IPS-20b (cell line): ENCODE measurements at regions not wholly inside any gene's neighbourhood (a gene's known extent, or its start where the extent isn't known, plus 50 kb on each side); places are given as distances from the start of the nearest gene placed in this dataset.

ENCODE experiments used
- H3K27ac ChIP-seq: one replicate; pipeline ENCODE4 v1.5.1; 2013; ENCODE audit warnings: low read length
- H3K27me3 ChIP-seq: 2 replicates; pipeline ENCODE4 v1.6.1; 2013; ENCODE audit warnings: mild to moderate bottlenecking, low read length, inconsistent platforms; ENCODE audit not compliant: insufficient read depth
- H3K36me3 ChIP-seq: 2 replicates; pipeline ENCODE4 v1.6.1; 2013; ENCODE audit warnings: low read depth, mild to moderate bottlenecking, inconsistent platforms, low read length, moderate library complexity; ENCODE audit not compliant: insufficient read depth
- H3K4me1 ChIP-seq: 2 replicates; pipeline ENCODE4 v1.6.1; 2013; ENCODE audit warnings: mild to moderate bottlenecking, control low read depth, inconsistent platforms, low read length, moderate library complexity; ENCODE audit not compliant: insufficient read depth
- H3K4me3 ChIP-seq: 2 replicates; pipeline ENCODE4 v1.5.1; 2013; ENCODE audit warnings: mild to moderate bottlenecking, low read length, inconsistent platforms
- H3K9ac ChIP-seq: 2 replicates; pipeline ENCODE4 v1.6.1; 2013; ENCODE audit warnings: low read depth, mild to moderate bottlenecking, inconsistent platforms, low read length, moderate library complexity
- H3K9me3 ChIP-seq: 2 replicates; pipeline ENCODE4 v1.6.1; 2013; ENCODE audit warnings: mild to moderate bottlenecking, low read depth, low read length, inconsistent platforms; ENCODE audit not compliant: insufficient read depth

DNA sequence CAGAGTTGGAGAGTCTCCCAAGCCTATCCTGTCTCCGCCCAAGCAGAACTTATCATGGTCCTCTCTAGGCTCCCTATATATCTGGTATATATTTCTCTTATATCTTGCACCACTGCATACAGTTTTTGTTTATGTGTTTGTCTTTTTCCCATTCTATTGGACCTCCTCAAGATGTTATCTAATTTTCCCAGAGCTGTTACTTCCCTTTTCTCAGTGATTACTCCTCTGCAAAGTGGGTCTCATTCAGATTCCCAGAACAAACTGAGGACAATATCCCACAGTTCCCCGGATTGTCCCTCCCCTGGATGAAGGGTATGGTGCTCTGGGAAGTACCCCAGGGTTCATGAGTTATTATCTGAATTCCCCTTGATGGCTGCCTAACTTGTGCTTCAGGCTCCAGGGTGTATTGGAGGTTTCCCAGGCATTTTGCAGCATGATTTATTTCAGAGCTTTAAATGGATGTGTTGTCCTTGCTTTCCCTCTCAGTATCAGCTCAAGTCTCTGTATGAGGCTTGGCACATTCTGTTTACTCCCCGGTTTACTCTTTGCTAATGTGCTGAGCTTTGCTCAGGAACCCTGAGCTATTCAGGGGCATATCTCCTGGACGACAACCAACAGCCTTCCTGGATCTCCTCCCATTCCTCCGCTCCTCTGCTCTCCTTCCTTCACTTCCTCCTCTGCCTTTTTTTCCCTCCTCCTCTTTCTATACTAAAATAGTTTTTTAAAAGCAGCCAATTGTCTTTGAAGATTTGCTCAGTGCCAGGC lies 329.3 kb downstream of the SPRY2 start:
- H3K9me3 ChIP-seq = no peaks in the 10 kb centered on the region
- H3K4me1 ChIP-seq = no peaks in the 10 kb centered on the region
- no peak overlapping the region for H3K4me3 ChIP-seq
- no peak overlapping the region for H3K9ac ChIP-seq
- H3K27ac ChIP-seq = no peak overlapping the region
- H3K36me3 ChIP-seq = no peaks in the 10 kb centered on the region
- H3K27me3 ChIP-seq = no peaks in the 10 kb centered on the region

DNA sequence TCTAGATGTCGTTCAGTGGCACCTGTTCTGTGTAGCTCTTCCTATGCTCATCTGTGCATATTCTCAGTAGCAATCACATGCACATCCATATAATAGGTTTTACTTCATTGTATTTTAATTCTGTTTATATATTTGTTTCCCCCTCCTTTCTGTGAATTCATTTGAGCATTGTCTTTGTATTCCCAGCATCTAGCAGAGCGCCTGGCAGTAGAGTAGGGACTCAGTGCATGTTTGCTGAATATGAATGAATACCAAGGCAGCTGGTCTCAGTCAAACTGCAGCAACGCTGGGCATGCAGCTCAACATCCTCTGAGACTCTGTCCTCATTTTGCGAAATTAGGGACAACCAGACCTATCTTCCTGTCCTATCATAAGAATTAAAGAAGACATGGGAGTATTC lies 330.1 kb downstream of the SPRY2 start:
- Histone ChIP-seq H3K36me3 (no peaks in the 10 kb centered on the region), H3K9ac (no peak overlapping the region), H3K9me3 (no peaks in the 10 kb centered on the region), H3K27ac (no peak overlapping the region), H3K27me3 (no peaks in the 10 kb centered on the region), H3K4me3 (no peak overlapping the region), H3K4me1 (no peaks in the 10 kb centered on the region)

DNA sequence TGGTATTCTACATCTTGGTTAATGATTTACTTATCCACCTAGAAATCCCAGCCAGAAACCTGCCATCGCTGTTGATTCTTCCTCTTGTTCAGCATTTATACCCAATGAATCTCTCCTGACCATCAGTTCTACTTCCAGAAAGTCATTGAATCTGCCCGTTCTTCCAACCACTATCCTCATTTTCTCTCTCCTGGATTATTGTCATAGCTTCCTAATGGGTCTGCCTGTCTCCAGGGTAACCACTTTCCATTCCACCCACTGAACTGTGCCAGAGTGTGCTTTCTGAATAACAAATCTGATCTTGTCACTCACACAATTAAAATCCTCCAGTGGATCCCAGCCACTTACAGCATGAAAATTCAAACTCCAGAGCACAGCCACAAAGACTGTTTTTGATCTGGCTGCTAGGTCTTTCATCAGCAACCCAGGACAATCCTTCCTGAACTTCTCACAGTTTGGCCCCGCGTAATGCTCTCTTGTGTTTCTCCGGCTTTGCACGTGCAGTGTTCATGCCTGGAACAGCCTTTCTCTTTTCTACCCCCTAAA lies 330.6 kb downstream of the SPRY2 start:
- H3K9me3 ChIP-seq = no peaks in the 10 kb centered on the region

DNA sequence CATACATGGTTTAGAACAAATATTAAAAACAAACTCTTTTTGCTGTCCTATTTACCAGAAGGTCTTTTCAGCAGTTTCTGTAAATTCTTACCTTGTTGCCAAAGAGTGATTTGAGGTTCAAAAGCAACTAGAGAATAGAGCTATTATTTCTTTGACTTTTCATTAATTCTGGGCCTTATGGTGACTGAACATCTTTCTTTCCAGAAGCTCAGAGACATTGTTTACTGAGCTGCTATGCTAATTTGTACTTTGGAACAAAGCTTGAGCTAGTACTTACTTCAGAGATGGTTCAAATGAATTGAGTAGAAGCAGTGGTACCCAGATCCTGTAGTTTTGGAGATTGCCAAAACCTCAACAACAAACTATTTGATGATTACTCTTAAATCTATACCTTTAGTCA lies 331.2 kb downstream of the SPRY2 start:
- no peaks in the 10 kb centered on the region for H3K4me1 ChIP-seq
- H3K27ac ChIP-seq = no peak overlapping the region
- H3K4me3 ChIP-seq = no peak overlapping the region
- no peak overlapping the region for H3K9ac ChIP-seq
- no peaks in the 10 kb centered on the region for H3K36me3 ChIP-seq
- no peaks in the 10 kb centered on the region for H3K27me3 ChIP-seq
- H3K9me3 ChIP-seq = no peaks in the 10 kb centered on the region

More for the DNA sequence above, 330.6 kb downstream of the SPRY2 start:
- H3K4me1 ChIP-seq = no peaks in the 10 kb centered on the region
- H3K27me3 ChIP-seq = no peaks in the 10 kb centered on the region
- no peaks in the 10 kb centered on the region for H3K36me3 ChIP-seq
- no peak overlapping the region for H3K4me3 ChIP-seq
- no peak overlapping the region for H3K9ac ChIP-seq
- no peak overlapping the region for H3K27ac ChIP-seq

DNA sequence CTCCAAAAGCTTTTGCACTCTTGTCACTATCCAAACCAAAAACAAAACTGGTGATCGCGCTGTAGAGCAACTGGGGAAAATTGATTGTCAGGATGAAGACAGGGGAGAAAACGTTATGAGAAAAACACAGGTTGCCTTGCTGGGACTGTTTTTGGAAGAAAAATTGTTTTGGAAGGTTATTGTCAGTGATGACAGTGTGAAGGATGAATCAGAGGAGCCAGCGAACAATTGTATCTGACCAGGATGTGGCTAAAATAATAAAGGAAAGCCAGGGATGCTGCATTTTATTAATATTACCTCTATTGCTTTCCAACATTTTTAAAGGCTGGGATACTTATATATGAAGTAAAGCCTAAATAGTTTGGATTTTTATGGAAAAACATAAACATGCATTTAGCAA lies 334.0 kb downstream of the SPRY2 start:
- Histone ChIP-seq H3K27me3 (no peaks in the 10 kb centered on the region), H3K4me3 (no peak overlapping the region), H3K9ac (no peak overlapping the region)

DNA sequence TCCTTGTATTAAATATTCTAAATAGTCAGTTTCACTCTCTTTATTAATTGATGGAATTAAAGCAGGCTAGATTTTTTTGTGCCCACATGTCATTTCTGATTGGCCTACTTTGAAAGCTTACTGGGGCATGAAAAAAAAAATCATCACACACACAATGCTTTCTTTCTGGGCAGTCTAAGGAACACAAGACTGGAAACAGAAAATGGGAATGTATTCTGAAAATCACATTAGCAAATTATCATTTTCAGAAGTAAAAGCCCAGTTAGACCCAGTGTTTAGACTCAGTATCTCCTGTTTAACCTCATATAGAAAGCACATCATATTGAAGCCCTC lies 339.4 kb downstream of the SPRY2 start:
- Histone ChIP-seq H3K4me1 (no peaks in the 10 kb centered on the region), H3K27me3 (no peaks in the 10 kb centered on the region), H3K4me3 (no peak overlapping the region), H3K36me3 (no peaks in the 10 kb centered on the region), H3K27ac (no peak overlapping the region), H3K9me3 (no peaks in the 10 kb centered on the region), H3K9ac (no peak overlapping the region)

More for the DNA sequence above, 334.0 kb downstream of the SPRY2 start:
- Histone ChIP-seq H3K36me3 (no peaks in the 10 kb centered on the region), H3K4me1 (no peaks in the 10 kb centered on the region), H3K27ac (no peak overlapping the region), H3K9me3 (no peaks in the 10 kb centered on the region)

DNA sequence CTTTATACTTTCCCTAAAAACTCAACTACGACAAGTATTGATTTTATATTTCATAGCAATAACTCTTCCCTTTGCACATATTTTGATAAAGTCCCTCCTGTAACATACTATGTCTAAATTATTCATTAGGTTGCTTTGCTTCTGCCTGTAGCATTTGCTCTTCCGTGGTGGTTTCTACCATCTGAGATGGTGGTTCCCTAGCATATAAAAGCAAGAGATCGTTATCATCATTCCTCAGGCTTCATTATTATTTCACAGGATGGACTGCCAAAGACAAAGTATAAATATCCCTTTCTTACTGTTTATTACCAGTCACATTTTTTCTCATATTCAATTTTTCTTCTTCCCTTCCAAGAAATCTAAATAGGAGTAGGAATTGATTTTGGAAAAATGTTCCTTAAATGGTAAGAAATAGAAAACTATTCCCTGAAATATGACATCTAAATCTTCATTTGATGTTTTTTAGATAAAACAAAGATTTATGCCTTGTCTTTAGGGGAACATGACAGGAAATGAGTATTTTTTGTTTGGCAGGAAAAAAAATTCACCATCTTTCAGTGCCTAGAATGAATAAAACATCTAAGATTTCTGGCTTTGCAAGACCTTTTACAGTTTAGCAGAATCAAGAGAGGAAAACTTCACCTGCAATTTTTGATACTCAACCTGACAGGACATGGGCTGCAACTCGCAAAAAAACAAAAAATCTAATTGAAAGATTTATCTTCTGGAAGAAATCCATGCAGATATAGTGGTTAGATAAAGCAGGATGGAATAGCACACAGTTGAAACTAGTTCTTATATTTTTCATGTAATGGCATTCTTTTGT lies 340.0 kb downstream of the SPRY2 start:
- Histone ChIP-seq H3K4me1 (peaks cover 2% of the 10 kb centered on the region), H3K36me3 (no peaks in the 10 kb centered on the region), H3K27ac (no peak overlapping the region), H3K4me3 (no peak overlapping the region), H3K27me3 (no peaks in the 10 kb centered on the region), H3K9me3 (no peaks in the 10 kb centered on the region), H3K9ac (no peak overlapping the region)

DNA sequence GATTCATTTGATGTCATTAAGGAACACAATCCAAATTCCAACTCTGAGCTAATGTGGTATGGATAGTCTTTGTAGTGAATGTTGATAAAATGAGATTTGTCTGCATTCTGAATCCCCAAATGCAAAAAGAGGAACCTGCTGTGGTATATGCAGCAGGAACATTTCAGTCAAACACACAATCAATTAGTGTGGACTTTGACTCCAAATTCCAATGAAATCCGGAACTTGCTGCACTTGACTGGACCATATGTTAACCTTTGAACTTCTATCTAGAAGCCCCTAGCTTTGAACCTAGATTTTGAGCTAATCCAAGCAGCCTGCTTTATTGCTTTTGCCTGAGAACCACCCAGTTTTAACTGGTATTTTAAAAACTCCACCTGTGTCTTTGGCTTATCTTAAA lies 341.3 kb downstream of the SPRY2 start:
- Histone ChIP-seq H3K27me3 (no peaks in the 10 kb centered on the region), H3K27ac (no peak overlapping the region), H3K4me3 (no peak overlapping the region), H3K9me3 (no peaks in the 10 kb centered on the region), H3K4me1 (peaks cover 11% of the 10 kb centered on the region), H3K36me3 (no peaks in the 10 kb centered on the region), H3K9ac (no peak overlapping the region)

DNA sequence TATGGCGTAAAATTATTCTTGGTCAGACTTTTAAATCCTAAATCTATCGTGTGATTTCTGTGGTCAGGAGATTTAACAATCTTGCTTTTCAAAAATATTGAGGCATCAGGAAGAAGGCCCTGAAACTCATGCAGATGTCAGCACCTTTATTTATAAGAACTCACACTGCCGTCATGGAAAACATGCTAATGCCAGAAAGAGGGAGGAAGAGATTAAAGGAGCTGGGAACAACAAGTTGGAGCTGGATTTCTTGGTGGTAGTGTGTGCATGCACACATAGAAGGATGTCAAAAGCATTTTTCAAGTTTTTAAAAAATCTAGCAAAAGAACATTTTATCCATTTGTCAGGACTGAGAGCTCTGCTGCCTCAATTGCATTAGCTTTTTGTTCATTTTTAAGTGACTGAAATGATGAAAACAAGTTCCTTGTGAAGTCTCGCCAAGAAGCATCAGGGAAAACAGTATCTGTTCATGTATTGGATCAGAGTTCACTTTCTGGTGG lies 342.5 kb downstream of the SPRY2 start:
- Histone ChIP-seq H3K27me3 (no peaks in the 10 kb centered on the region), H3K4me1 (peaks cover 11% of the 10 kb centered on the region), H3K36me3 (no peaks in the 10 kb centered on the region), H3K9me3 (no peaks in the 10 kb centered on the region), H3K9ac (no peak overlapping the region), H3K4me3 (no peak overlapping the region), H3K27ac (no peak overlapping the region)

DNA sequence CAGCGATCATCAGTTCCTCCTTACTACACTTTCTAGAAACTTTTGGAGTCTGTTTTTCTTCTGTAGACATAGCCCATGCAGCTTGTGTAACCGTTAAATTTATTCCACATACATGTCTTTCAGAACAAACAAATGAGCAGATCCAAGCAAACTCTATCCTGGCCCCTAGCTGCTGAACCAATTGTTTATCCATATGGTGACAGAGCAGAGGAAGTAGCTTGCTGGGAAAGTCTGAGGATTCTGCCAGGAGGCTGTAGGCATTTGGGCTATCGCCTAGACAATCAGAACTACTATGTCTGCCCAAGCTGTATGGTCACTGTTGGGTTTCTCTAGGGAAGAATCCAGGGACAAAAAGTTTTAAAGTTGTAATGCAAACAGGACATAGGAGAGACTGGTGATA lies 343.7 kb downstream of the SPRY2 start:
- no peak overlapping the region for H3K9ac ChIP-seq
- no peaks in the 10 kb centered on the region for H3K9me3 ChIP-seq
- peaks cover 11% of the 10 kb centered on the region for H3K4me1 ChIP-seq
- no peaks in the 10 kb centered on the region for H3K36me3 ChIP-seq
- H3K4me3 ChIP-seq = no peak overlapping the region
- no peaks in the 10 kb centered on the region for H3K27me3 ChIP-seq
- no peak overlapping the region for H3K27ac ChIP-seq

DNA sequence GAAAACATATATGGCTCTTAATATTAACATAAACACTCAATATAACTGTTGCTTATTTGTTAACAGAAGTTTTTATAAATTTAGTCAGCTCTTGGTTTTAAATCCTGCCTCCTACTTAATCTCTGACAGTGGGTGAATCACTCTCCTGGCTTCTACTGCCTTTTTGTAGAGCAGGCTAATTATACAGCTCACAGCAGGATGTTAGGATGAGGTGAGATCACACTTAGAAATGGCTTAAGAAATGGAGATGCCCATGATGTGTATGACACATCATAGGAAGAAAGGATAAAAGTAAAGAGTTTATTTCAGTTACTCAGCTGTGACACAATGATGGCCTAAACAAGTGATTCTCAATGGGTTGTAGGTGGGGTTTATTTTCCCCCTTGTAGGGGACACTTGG lies 345.6 kb downstream of the SPRY2 start:
- Histone ChIP-seq H3K36me3 (no peaks in the 10 kb centered on the region), H3K9ac (no peak overlapping the region), H3K4me3 (no peak overlapping the region), H3K27ac (no peak overlapping the region), H3K9me3 (no peaks in the 10 kb centered on the region), H3K4me1 (peaks cover 11% of the 10 kb centered on the region), H3K27me3 (no peaks in the 10 kb centered on the region)

DNA sequence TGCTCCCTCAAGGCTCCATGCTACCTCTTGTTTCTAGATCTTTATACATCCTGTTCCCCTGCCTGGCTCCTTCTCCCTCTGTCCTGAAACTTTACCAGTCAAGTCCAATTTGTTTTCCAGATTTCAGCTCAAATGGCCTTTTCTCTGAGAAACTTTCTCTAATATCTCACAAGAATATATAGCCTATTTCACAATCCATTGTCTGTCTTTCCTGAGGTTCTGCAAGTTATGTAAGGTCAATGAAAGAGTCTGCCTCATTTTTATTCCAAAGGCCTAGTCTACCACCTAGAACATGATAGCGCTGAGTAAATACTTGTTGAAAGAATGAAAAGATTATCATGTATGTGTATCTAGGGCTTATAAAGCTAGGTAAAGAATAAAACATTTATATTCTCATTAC lies 348.8 kb downstream of the SPRY2 start:
- Histone ChIP-seq H3K9ac (no peak overlapping the region), H3K4me1 (peaks cover 11% of the 10 kb centered on the region), H3K9me3 (no peaks in the 10 kb centered on the region), H3K27ac (no peak overlapping the region), H3K27me3 (no peaks in the 10 kb centered on the region), H3K36me3 (no peaks in the 10 kb centered on the region), H3K4me3 (no peak overlapping the region)
